ENCODE measurements at regions not wholly inside any gene's neighbourhood (a gene's known extent, or its start where the extent isn't known, plus 50 kb on each side); places are given as distances from the start of the nearest gene placed in this dataset.

DNA sequence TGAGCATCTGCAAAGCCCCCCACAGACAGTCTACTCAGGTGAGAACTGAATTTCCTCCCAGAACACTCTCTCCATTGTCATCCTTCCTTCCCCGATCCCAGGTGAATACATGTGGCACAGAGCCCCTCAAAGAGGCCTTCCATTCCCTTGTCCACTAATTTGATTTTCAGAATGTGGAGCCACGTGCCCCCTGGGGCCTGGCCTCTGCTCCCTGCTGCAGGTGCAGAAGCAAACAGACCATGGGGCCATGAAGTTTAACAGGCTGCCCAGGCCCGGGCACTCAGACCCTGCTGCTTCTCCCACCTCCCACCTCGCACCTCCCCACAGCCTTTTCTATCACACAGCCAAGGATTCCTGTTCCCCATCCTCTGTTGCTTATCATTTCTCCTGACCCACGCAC, 243.8 kb upstream of the RAB4A start:
- Histone ChIP-seq H3K36me3 (ENCODE audit: control insufficient read depth, insufficient read depth, low read length) (no peaks in the 10 kb centered on the region), H3K4me1 (ENCODE audit: control insufficient read depth, insufficient read depth, low read length) (no peaks in the 10 kb centered on the region), H3K27me3 (ENCODE audit: control insufficient read depth, insufficient read depth, low read length) (no peaks in the 10 kb centered on the region), H3K4me3 (ENCODE audit: low read depth in 2 of 2, low read length in 2 of 2) (no peak overlapping the region), H3K9me3 (ENCODE audit: control insufficient read depth, insufficient read depth, low read depth, low read length) (no peaks in the 10 kb centered on the region), H3K27ac (ENCODE audit: low read length) (no peak overlapping the region)
- ATAC-seq (no peak), DNase-seq (ENCODE audit: low read depth, low spot score) (no peak)
- ChIA-PET POLR2A (no interaction called here), CTCF (no interaction called here)
- in situ Hi-C loops (cut with HindIII; ENCODE audit: low pct_unique_long_range_greater_than_20kb, low sequenced_read_pairs) (no loop called here), intact Hi-C loops (cut with micrococcal nuclease; ENCODE audit: unreplicated experiment) (no loop called here)
- no TSS peak for BruUV-seq (replicated peaks)
- TF ChIP-seq, protein P1, sequence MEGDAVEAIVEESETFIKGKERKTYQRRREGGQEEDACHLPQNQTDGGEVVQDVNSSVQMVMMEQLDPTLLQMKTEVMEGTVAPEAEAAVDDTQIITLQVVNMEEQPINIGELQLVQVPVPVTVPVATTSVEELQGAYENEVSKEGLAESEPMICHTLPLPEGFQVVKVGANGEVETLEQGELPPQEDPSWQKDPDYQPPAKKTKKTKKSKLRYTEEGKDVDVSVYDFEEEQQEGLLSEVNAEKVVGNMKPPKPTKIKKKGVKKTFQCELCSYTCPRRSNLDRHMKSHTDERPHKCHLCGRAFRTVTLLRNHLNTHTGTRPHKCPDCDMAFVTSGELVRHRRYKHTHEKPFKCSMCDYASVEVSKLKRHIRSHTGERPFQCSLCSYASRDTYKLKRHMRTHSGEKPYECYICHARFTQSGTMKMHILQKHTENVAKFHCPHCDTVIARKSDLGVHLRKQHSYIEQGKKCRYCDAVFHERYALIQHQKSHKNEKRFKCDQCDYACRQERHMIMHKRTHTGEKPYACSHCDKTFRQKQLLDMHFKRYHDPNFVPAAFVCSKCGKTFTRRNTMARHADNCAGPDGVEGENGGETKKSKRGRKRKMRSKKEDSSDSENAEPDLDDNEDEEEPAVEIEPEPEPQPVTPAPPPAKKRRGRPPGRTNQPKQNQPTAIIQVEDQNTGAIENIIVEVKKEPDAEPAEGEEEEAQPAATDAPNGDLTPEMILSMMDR (IDR thresholded peaks at IDR 0.05) = no peak
- TF ChIP-seq TCF7L2 (IDR thresholded peaks at IDR 0.05; ENCODE audit: low read depth, low read length) = no peak
- TF ChIP-seq POLR2AphosphoS5 (IDR thresholded peaks at IDR 0.05; ENCODE audit: low read depth, low read length) = no peak
- TF ChIP-seq, protein P2, sequence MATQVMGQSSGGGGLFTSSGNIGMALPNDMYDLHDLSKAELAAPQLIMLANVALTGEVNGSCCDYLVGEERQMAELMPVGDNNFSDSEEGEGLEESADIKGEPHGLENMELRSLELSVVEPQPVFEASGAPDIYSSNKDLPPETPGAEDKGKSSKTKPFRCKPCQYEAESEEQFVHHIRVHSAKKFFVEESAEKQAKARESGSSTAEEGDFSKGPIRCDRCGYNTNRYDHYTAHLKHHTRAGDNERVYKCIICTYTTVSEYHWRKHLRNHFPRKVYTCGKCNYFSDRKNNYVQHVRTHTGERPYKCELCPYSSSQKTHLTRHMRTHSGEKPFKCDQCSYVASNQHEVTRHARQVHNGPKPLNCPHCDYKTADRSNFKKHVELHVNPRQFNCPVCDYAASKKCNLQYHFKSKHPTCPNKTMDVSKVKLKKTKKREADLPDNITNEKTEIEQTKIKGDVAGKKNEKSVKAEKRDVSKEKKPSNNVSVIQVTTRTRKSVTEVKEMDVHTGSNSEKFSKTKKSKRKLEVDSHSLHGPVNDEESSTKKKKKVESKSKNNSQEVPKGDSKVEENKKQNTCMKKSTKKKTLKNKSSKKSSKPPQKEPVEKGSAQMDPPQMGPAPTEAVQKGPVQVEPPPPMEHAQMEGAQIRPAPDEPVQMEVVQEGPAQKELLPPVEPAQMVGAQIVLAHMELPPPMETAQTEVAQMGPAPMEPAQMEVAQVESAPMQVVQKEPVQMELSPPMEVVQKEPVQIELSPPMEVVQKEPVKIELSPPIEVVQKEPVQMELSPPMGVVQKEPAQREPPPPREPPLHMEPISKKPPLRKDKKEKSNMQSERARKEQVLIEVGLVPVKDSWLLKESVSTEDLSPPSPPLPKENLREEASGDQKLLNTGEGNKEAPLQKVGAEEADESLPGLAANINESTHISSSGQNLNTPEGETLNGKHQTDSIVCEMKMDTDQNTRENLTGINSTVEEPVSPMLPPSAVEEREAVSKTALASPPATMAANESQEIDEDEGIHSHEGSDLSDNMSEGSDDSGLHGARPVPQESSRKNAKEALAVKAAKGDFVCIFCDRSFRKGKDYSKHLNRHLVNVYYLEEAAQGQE (IDR thresholded peaks at IDR 0.05; ENCODE audit: insufficient read depth in 1 of 2, low read depth in 2 of 2, low read length in 1 of 2) = no peak
- TF ChIP-seq SIN3A (IDR thresholded peaks at IDR 0.05; ENCODE audit: borderline replicate concordance, insufficient read depth, low read depth, low read length) = no peak

DNA sequence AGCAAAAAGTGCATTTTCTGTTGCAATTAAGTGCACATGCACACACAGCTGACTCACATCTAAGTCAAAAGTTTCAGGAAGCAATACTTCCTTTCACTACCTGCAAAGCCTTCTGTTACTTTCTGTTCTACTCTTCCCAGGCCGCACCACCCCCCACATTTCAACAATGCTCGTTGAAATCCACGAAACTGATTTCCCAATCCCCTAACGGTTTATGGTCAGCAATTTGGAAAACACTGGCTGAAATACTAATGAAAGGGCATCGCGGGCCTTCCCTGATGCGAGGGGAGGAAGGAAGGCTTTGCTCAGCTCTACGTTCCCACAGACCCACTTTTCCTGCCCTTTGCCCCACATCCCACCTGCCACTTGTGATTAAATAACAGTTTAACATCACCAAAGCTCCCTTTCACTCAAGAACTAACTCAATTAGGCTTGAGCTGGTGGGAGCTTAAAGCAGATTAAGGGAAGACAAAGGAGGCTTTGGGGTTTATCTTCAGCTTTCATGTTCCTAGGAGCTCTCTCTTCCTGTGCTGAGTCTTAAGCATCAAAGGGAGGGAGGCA, 243.2 kb upstream of the RAB4A start:
- Histone ChIP-seq H3K4me1 (ENCODE audit: control insufficient read depth, insufficient read depth, low read length) (no peaks in the 10 kb centered on the region), H3K4me3 (ENCODE audit: low read depth in 2 of 2, low read length in 2 of 2) (no peak overlapping the region), H3K27ac (ENCODE audit: low read length) (no peak overlapping the region), H3K27me3 (ENCODE audit: control insufficient read depth, insufficient read depth, low read length) (no peaks in the 10 kb centered on the region), H3K36me3 (ENCODE audit: control insufficient read depth, insufficient read depth, low read length) (no peaks in the 10 kb centered on the region), H3K9me3 (ENCODE audit: control insufficient read depth, insufficient read depth, low read depth, low read length) (no peaks in the 10 kb centered on the region)
- CTCF ChIA-PET = interaction anchor here (0.6 kb wide), 1 partner anchor 49 kb away, joined by 9 read pairs; no protein-coding TSS in a partner anchor
- ATAC-seq (no peak), DNase-seq (ENCODE audit: low read depth, low spot score) (no peak)
- TF ChIP-seq TCF7L2 (IDR thresholded peaks at IDR 0.05; ENCODE audit: low read depth, low read length) (no peak), SIN3A (IDR thresholded peaks at IDR 0.05; ENCODE audit: borderline replicate concordance, insufficient read depth, low read depth, low read length) (no peak), POLR2AphosphoS5 (IDR thresholded peaks at IDR 0.05; ENCODE audit: low read depth, low read length) (no peak)
- TF ChIP-seq, protein P1 (IDR thresholded peaks at IDR 0.05) = no peak
- TF ChIP-seq, protein P2 (IDR thresholded peaks at IDR 0.05; ENCODE audit: insufficient read depth in 1 of 2, low read depth in 2 of 2, low read length in 1 of 2) = no peak
- in situ Hi-C loops (cut with HindIII; ENCODE audit: low pct_unique_long_range_greater_than_20kb, low sequenced_read_pairs) = no loop called here
- no TSS peak for BruUV-seq (replicated peaks)
- POLR2A ChIA-PET = interaction anchor here (0.5 kb wide), 1 partner anchor 8 kb away, joined by 3 read pairs; no protein-coding TSS in a partner anchor
- intact Hi-C loops (cut with micrococcal nuclease; ENCODE audit: unreplicated experiment) = no loop called here

All from Panc1 (cell line).